HG03575 (cell line): ENCODE measurements at regions not wholly inside any gene's neighbourhood (a gene's known extent, or its start where the extent isn't known, plus 50 kb on each side); places are given as distances from the start of the nearest gene placed in this dataset.
"Not testable (repeated sequence)": the region's sequence is repeated elsewhere in the genome, so short reads cannot be mapped to it uniquely, and the experiment has no call there.

ENCODE experiments used
- ATAC-seq: cut with Tn5 transposase; IDR thresholded peaks from one replicate; pipeline ENCODE4 v1.9.1; 2021; ENCODE audit not compliant: unreplicated experiment, insufficient number of reproducible peaks, low FRiP score; ENCODE audit errors: extremely low read depth

GRCh38 chr13:88288326-88288725 lies 617.2 kb downstream of the SLITRK5 start:
- ATAC-seq, result no peak

- ATAC-seq, result not testable (repeated sequence)
Observed at GRCh38 chr13:88291731-88292130, 620.6 kb downstream of the SLITRK5 start.

GRCh38 chr13:88294368-88294767 lies 623.2 kb downstream of the SLITRK5 start:
- ATAC-seq, result no peak

DNA sequence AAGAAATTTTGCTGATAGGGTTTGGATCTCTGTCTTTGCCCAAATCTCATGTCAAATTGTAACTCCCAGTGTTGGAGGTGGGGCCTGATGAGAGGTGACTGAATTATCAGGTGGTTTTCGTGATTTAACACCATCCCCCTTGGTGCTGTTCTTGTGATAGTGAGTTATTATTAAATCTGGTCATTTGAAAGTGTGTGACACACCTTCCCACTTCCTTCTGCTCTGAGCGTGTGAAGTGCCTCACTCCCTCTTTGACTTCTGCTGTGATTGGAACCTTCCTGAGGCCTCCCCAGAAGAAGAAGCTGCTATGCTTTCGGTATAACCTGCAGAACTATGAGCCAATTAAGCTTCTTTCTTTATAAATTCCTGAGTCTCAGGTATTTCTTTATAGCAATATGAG lies 632.0 kb downstream of the SLITRK5 start:
- ATAC-seq, result no peak

GRCh38 chr13:88303605-88304004 lies 632.4 kb downstream of the SLITRK5 start:
- no peak for ATAC-seq

DNA sequence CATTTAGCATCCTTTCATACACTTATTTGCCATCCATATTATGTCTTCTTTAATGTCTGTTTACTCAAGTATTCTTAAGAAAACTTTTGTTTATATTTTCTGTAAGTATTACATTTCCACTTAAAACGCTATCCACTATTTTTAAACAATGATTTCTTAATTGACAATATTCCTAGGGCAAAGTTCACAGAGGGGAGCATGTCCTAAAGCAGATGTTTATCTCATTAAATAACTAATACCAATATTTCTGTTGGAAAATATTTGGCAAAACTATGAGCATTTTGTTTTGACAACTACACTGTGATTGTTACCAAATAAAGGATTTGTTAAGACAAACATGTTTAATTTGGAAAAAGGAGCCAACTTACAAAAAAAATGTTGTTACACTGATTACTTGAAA lies 643.3 kb downstream of the SLITRK5 start:
- no peak for ATAC-seq

- ATAC-seq, result no peak
Observed at GRCh38 chr13:88329066-88329465, 657.9 kb downstream of the SLITRK5 start.

- ATAC-seq, result no peak
Observed at GRCh38 chr13:88339271-88339741, 668.1 kb downstream of the SLITRK5 start.

GRCh38 chr13:88345171-88345847 lies 674.1 kb downstream of the SLITRK5 start:
- no peak for ATAC-seq

DNA sequence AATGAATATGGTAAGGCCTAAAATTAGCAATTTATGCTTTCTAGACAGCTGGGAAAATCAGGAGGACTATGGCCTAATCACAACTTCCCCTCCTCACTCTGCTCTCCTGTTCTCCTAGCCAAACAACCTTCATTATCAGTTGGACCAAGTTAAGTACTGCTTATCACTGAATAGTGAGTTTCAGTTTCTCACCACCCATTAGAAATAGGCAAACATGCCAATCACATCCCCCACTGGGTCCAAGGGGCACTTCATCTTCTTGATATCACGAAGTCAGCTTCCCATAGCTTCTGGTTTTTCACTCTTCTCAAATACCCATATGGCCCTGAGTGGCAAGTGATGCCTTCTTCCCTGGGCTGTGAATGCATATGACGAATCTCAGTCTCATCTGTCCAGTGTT lies 689.6 kb downstream of the SLITRK5 start:
- no peak for ATAC-seq

DNA sequence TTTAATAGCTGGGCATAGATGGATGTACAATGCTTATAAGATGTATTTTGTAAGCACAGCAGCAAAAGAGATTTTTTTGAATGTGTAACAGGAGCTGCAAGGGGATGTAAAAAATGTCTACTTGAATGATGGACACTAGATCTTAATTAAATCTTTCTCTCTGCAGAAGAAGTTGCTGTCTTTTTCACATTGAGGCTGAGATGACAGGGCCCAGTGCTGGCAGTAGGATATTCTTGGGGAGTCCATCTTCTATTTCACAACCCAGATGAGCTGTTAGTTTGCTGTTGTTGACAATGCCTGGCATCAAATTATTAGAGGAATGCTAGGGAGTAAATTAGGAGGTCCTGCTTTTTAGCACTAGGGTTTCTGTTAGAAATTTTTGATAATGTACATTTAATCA lies 698.7 kb downstream of the SLITRK5 start:
- no peak for ATAC-seq

DNA sequence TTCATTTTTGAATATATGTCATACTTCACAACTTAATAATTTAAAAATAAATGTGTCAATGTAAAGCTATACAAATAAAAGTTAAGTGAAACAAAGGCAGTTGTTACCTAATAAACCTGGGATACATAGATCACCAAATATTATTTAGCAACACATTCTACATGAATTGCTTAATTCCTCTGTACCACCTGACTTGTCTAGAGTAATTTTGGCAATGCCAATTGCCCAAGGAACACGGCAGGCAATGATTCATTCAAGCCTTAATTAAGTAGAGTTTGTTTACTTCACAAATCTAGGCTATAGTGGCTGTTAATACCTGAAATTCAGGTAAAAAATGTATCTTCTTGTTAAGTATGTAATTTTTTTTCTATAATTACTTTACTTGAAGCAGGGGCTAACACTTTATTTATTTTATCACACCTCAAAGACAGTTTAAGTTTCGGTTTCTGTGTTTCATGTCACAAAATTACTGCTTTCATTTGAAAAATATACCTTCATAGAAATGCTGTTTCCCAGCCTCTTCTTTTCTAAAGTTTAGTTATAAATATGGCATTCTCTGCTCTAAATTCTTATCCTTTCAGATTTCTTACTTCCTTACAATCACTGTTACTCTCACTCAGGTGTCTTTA lies 705.7 kb downstream of the SLITRK5 start:
- ATAC-seq, result no peak

DNA sequence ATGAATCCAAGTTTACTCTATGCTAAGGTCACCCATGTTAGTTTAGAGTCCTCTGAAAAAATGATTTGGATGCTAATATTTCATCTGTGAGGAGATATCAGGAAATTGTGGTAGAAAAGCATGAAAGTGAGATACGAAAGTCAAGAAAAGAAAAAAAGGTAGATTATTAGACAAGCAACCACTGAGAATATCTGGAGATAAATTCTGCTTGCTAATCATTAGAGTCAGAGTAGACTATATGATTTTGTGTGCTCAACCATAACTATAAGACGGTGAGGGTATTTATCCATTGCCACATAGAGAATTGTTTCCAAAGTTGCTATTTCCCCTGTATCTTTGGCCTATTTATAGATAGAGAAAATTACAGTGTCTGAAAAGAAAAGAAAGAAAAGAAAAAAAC lies 706.7 kb downstream of the SLITRK5 start:
- ATAC-seq, result no peak

GRCh38 chr13:88384542-88384941 lies 713.4 kb downstream of the SLITRK5 start:
- no peak for ATAC-seq

- ATAC-seq, result no peak
Observed at GRCh38 chr13:88395804-88396203, 724.6 kb downstream of the SLITRK5 start.

GRCh38 chr13:88411696-88412095 lies 740.5 kb downstream of the SLITRK5 start:
- no peak for ATAC-seq

- ATAC-seq, result no peak
Observed at GRCh38 chr13:88417801-88418200, 746.6 kb downstream of the SLITRK5 start.

- ATAC-seq, result no peak
Observed at GRCh38 chr13:88424463-88424862, 753.3 kb downstream of the SLITRK5 start.

DNA sequence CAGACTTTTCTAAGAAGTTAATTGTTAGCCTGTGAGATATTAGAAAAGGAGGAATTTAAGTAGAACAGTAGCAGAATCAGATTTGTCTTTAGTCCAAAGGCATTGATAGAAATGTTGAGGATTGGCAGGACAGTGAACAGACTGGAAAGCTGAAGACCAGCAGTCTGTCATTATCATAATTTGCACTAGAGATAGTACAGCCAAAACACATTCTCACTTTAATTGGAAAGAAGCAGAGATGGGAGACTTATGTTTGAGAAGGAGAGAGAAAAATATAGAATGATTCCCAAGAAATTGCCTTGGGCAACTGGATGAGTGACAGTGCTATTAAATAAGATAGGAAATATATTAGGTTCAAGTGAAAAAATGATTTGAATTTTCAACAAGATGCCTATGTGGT lies 755.5 kb downstream of the SLITRK5 start:
- no peak for ATAC-seq

- ATAC-seq, result no peak
Observed at GRCh38 chr13:88429862-88430261, 758.7 kb downstream of the SLITRK5 start.

- no peak for ATAC-seq
Observed at GRCh38 chr13:88434953-88435352, 763.8 kb downstream of the SLITRK5 start.
